ENCODE measurements at regions not wholly inside any gene's neighbourhood (a gene's known extent, or its start where the extent isn't known, plus 50 kb on each side); places are given as distances from the start of the nearest gene placed in this dataset.

DNA sequence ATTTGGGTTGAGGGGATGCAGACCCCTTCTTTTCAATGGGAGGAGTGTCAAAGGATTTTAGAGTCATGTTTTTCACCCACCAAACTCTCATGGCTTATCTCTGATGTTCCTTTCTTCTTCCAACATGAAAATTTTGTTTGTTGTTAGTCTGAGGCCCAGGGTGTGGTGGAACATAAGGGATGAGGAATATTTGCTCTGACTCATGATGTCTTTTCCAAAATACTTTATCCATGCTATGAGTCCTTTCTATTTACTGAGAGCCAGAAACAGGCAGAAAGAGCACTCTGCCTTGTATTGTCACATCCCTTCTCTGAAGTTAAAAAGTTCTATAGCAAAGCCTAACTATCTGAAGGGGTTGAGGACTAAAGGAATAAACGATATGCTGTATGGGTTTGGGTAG is 61.6 kb upstream of the GYPA start:
- DNase-seq: no peak

DNA sequence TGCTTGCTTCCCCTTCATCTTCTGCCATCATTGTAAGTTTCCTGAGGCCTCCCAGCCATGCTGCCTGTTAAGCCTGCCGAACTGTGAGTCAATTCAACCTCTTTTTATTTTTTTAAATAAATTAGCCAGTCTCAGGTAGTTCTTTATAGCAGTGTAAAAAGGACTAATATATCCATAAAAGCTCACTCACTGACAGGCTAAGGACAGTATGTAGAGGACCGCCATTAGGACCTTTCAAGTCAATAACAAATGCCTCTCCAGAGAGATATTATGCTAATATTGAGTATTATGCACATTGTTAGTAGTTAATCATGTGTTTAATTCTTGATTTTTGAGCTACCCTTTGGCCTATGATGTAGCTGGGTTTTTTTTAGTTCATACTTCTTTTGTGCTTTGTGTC is 62.6 kb upstream of the GYPA start:
- no peak for DNase-seq

DNA sequence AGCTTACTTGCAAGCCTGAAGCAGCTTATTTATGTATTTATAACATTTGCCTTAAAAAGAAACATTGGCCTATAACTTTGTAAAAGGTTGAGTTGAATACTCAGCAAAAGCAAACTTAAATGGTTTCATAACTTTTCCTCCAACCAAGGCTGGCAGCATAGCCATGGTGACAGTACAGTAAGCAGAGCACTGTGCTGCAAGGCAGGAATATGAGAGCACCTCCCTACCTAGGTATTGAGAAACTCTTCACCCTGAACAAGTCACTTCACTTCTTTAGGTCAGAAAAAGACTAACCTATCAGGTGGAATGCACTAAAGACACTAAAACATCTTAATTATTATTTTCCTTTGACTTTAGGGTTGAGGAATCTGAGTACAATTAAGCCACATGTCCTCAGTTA is 63.9 kb upstream of the GYPA start:
- no peak for DNase-seq

DNA sequence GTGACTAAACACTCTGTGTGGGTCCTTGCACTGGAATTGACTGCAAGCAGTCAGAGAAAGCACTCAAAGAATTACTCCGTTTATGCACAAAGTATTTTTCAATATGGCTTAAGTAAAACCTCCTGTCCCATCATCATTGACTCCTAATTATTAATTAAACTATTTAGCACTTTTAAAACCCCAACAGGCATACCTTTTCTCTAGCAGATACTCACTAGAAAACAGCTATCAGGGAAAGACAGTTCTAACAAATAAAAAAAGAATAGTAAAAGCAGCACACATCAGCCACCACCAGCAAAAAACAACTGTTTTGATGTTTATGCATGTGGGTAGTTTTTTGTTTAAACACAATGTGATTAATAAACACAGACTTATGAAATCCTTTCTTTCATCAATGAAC is 66.2 kb upstream of the GYPA start:
- DNase-seq: no peak

DNA sequence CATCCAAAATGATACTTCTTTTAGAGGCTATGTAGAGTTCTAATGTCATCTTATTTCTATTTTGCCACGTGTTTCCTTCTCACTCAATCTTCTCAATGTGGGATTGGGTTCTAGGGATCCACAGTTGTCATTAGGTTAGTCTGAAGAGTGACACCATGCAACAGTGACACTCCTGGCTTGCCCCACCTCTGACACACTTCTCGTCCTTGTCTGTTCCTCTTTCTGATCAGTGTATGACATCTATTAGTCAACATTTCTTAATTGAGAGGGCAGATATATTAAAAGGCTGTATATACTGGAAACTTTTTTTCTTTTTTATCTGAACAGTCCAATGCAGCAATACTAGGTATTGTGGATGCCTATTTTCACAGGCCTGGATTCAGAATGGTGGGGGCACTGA is 67.6 kb upstream of the GYPA start:
- no peak for DNase-seq

DNA sequence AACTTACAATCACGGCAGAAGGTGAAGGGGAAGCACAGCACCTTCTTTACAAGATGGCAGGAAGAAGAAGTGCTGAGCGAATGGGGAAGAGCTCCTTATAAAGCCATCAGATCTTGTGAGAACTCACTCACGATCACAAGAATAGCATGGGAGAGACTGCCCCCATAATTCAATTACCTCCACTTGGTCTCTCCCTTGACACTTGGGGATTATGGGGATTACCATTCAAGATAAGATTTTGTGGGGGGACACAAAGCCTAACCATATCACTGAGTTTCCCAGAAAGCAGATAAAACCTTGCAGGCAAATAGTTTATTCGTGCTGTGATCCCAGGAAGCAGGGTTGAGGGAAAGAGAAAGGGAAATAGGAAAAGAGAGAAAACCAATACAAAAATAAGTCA is 69.0 kb upstream of the GYPA start:
- DNase-seq: no peak

DNA sequence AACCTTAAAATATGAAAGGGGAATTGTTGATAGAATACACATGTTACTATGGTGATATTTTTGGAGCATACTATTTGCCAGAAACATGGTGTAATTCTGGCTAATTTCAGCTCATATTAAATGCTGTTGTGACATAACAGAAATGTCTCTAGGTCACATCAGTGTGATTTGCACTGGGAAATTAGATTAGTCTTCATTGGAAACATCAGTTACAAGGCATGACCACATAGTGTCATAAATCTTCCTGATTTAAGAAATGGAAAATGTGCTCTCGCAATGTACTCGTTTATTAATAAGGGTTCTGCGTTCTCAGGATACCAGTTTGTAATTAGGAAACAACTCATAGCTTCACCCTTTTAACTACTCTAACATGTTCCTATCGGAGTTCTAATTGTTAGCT is 72.9 kb upstream of the GYPA start:
- no peak for DNase-seq

DNA sequence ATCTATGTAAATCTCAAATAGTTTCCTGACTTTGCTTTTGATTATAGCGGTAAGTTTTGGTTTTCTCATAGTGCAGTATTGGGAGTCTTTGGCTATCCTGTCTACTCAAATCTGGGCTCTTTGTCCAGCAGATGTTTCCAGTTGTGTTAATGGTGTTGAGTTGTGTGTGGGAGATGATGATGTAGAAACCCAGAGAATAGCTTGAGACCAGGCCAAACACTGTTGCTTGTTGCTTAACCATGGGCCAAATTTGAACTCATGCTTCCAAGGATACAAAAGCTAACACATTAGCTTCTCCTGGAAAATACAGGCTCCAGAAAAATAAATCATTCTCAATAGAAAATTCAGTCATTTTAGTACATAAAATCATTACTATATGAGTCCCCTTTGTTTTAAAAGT is 82.6 kb upstream of the GYPA start:
- DNase-seq: no peak

DNA sequence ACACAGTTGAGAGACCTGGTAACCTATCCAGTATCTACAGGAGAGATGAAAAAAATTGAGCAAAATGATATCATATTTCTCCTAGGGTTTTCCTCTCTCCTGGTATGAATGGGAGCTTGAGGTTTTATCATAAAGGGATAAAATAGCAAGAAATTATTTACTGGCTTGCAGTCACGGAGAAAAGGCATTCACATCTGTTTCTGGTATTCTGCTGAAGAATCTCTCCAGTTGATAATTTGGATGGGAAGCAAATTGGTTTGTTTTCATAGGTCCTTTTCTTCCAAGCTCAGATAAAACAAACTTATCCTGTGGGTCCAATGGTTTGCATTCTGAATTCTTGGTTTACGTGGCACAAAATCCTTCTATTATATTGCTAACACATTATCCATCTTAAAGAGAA is 83.1 kb upstream of the GYPA start:
- no peak for DNase-seq

DNA sequence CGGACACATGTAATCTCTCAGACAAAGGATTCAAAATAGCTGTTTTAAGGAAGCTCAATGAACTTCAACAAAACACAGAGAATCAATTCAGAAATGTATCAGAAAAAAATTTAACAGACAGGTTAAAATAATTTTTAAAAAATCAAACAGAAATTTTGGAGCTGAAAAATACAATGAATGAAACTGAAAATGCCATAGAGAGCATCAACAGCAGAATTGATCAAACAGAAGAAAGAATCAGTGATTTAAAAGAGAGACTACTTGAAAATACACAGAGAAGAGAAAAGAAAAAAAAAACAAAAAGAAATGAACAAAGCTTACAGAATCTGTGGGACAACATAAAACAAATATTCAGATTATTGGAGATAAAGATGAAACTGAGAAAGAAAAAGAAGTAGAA is 118.8 kb upstream of the GYPA start:
- DNase-seq: no peak

DNA sequence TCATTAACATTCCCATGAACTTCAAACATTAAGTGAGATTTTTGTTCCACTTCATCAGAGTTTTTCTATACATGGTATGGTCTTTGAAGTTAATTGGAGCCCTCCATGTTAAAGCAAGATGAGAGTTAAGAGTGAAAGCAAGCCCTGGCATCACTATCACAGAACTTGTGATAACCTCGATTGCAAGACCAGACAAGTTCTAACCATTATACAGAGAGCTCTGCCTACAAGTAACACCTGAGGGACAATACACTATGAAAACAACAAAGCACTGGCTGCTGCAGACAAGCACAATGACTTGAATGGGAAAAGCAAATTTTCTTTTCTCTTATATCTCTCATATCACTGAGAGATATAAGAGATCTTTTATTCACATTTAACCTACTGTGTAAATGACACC is 126.6 kb upstream of the GYPA start:
- no peak for DNase-seq

DNA sequence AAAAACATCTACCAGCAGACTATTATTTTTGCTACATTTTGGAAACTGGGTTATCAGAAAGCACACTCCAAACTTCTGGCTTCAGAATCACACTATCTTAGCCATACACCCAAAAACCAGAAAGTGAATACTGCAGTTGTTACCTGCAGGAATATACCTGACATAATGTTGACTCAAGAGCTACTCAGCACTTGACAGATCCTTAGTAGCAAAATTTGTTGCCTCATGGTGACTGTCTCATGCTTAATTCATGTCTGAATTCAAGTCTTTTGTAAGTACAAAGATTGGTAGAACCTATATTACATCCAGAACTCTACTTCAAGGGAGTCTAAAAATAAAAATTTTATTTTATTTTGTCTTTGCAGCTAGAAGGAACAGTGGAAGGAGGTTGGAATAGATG is 140.2 kb upstream of the GYPA start:
- DNase-seq: no peak

DNA sequence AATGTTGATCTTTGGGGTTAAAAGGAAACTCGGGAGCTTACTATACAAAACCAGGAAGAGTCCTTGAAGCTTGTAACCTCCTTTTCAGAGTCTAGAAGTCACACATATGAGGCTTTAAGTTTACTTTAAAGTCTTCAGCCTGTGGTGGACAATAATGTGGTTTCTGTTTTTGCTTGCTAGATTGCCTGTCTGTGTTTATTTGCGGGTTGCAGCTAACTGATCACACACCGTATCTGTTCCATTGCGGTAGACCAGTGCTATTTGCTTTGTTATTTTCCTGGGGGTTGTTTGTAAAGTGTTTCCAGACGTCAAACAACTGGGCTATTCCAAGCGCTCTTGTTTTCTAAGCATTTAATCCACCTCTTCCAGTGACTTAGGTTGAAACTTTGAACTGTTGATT is 143.0 kb upstream of the GYPA start:
- DNase-seq: no peak

DNA sequence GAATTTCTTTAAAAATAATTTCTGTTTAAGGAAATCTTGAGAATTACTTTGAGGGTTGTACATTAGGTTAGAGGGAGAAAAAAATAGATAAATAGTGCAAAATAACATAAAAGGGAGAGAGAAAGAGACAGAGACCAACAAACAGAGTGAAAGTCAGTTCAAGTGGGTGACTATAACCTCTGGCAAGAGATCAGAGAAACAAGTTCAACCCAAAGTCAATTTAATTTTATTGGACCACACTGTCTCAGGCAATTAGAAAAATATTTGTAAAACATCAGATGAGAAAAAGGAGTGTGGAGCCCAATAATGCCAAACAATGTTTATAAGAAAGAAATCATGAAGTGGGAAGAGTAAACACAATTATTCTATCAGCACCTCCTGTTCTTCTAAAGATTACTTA is 143.5 kb upstream of the GYPA start:
- DNase-seq: no peak

DNA sequence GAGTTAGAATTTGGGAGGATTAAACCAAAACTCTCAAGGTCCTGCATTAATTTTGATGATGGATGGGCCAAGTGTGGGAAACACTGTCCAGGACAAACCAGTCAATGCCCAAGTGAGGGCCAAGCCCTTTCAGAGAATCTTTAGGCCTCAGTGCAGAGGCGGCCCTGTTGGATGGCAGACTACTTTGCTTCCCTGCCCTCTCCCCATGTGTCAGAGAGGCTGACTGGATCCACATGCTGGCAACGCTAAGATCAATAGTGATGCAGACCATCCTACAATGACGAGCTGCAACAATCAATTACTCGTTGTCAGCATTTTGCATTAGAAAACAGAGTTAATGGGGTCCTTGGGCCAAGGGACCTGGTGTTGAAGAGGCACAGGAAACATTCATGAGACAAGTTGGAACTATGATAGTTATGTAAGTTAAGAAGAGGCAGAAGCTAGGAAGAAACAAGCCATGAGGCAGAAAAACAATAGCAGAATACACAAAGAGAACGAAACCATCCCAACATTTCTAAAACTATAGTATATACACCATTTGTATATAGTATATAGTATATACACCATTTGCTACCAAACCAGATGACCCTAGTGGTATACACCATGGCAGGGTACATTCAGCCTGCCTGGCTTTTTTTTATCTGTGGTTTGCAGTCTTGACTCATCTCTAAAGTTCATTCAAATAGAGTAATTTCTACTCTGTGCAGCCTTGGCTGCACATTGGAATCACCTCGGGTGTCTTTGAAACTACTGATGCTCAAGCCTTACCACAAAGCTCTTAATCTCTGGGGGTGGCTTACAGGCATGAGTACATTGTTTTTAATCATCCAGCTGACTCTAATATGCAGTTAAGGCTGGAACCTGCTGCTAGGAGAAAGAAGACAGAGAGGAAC is 147.7 kb upstream of the GYPA start:
- no peak for DNase-seq

DNA sequence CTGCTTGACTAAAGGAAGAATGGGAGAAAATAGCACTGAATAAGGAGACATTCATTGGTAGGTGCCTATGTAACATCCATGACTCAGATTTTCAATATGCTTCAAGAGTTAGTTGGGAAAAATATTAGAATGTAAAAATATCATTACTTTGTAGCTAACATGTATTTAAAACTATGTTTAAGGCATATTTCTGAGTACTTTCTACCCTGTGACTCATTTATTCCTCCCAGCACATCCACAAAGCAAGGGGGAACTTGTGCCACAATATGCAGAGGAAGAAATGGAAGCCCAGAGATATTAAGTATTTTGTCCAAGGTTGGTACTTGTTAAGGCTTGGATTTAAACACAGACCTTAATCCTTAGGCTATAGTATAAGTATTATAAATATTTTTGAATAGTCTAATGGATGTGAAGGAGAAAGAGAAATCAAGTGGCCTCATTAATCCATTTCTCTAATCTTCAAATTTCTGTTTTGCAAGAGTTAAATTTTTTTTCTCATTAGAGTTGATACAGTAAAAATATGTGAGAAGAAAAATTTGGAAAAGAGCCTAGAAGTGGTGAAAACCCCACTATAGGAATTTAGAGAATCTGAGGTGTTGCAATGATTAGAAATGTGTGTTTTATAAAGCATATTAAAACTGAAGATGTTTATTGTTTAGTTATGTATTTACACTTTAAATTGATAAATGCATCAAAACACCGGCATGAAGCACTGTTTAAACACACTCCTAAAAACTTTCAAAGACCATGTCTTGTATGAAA is 149.3 kb upstream of the GYPA start:
- DNase-seq: no peak

DNA sequence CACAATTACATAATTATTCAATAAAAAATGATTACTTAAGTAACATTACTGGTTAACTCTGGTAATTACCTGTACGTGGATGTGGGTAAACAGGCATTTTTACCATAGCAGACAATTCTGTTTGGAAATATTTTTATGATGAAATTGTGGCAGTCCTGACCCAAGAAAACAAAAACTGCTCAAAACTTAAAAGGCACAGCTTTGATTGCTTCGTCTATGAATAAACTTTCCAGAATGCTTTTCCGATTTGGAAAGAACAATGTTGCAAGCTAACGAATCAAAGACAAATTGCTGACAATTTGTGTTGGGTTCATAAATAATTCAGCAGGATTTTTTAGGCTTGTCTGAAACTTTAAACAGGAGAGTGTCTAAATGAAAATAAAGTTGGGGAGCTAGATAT is 150.6 kb upstream of the GYPA start:
- no peak for DNase-seq

DNA sequence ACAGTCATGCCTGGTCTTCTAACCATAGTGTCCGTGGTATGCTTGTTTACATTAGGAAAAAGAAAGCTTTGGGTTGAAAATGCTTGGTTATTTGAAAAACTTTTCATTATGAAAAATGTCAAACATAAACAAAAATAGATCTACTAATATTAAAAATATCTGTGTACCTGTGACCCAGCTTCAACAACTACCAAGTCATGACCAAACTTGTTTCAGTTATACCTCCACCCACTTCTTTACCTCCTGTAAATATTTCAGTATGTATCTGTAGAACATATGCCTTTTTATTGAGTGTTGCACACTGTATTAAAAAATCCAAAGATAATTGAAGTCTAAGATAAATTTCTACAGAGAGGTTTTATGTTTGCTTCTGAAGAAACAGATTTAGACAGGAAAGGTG is 153.7 kb upstream of the GYPA start:
- DNase-seq: no peak

DNA sequence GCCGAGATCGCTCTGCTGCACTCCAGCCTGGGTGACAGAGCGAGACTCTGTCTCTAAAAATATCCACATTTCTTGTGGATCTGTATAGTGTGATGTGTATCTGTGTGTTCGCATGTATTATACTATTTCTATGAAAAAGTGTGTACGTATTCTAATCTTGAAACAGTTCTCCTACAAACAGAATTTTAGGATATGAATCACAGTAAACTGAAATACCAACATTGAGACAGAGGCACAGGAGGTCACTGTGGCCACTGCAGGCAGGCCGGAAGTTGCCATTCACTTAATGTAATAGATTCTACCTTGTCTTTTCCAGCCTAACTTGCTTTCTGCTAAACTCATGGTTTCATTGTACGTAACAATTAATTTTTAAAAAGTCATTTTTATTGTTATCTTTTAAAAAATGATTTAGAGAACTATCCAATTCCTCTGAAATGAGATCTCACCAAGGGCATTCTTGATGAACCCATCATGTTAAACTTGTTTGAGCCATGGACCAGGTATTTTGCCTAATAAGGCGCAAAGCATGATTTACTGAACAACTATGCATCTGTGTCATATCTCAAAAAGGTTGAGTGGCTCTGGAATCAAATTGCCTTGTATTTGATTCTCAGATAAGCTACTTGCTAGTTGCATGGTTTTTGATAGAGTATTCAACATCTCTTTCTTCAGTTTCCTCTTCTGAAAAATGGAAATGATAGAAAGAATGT is 154.9 kb upstream of the GYPA start:
- no peak for DNase-seq

DNA sequence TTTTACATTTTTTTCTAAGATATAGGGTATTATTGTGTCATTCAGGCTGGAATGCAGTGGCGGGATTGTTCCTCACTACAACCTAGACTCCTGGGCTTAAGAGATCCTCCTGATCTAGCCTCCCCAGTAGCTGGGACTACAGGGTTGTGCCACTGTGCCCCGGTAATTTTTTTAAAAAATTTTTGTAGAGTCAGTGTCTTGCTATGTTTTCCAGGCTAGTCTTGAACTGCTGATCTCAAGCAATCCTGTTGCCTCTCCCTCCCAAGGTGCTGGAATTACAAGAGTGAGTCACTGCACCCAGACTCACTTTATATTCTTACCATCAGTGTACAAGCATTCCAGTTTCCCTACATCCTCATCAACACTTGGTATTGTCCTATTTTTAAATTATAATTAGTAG is 156.4 kb upstream of the GYPA start:
- DNase-seq: no peak

DNA sequence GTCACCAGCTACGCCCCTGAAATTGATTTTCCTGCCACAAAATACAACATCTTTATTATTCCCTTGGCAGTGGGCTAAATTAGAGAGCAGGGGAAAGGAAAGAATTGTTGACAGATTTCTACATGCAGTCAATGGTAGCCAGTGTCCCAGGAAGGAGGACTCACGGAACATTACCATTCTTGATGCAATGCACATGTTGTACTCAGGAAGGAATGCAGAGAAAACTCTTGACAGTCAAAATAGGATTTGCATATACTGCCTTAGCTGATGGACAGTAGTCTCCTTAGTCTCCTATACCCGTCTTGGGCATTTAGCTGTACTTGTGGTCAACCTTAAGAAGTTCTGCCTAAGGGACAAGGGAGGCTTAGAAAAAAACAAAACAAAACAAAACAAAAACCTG is 158.0 kb upstream of the GYPA start:
- DNase-seq: no peak

DNA sequence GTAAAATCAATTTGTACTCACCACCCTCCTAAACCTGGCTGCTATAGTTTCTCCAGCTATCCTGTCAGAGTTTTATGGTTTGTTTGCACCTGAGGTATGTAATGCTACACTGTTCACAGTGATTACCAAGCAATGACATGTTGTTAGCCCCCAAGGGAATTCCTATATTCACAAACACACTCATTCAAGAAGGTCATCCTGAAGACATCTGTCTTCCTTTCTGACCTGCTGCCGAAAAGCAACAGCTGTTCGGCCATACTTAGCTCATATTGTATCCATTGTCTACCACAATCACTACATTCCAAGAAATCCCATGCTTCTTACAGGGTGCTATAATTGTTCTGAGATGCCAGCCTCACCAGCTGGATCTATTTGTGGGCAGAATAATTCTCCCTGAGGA is 160.1 kb upstream of the GYPA start:
- peak in 1 of 2 experiments; percentile 19 for DNase-seq

DNA sequence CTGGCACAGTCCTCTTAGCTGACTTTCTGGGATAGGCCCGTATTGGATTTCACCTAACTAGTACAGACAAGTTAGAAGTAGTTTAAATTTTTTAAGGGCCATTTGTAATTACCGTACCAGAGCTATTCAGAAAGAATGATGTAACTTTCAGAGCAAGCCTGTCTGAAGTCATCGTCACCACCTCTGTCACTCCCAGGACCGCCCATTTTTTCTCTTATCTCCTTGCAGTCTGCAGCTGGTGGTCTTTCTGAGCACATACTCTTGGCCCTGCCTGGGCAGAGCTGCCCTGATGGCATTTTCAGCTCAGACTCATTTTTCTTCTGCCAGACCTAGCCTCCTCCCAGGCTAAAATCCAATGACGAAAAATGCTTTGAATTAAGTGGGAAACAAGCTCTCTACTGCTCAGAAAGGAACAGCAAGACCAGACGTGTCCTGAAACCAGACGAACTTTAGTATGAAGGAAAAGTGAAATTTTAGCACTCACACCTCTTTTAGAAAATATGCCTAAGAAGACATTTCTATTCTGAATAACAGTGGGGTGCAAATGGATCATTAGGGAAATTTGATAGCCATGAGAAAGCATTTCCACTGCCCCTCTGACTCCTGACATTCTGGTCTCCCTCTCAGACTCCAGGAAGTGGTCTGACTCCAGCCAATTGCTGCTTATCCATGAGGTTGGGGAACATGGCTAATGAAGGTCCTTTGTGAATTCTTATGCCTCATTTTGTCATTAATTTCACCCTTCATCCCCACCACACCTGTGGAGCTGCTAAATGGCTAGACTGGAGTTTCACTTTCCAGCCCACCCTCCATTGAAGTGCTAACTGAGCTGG is 162.4 kb upstream of the GYPA start:
- DNase-seq: no peak
